ENCODE measurements at regions not wholly inside any gene's neighbourhood (a gene's known extent, or its start where the extent isn't known, plus 50 kb on each side); places are given as distances from the start of the nearest gene placed in this dataset.

GRCh38 chrX:11960031-11960430 lies 178.2 kb upstream of the FRMPD4 start:
- Histone ChIP-seq H3K27ac (no peak overlapping the region), H3K4me3 (no peak overlapping the region), H3K4me1 (no peaks in the 10 kb centered on the region), H3K36me3 (no peaks in the 10 kb centered on the region), H3K9me3 (no peaks in the 10 kb centered on the region), H3K27me3 (no peaks in the 10 kb centered on the region)
- WGBS, 2 donors = 72 to 73% methylated on average over 4 of the region's 4 CpGs
- ATAC-seq (ENCODE audit: low FRiP score in 2 of 2) (no peak), DNase-seq (no peak)
- no peak for TF ChIP-seq CTCF (IDR thresholded peaks at IDR 0.05)
- no peak for TF ChIP-seq POLR2A (IDR thresholded peaks at IDR 0.05)
- no peak for TF ChIP-seq POLR2AphosphoS5 (IDR thresholded peaks at IDR 0.05)

- Histone ChIP-seq H3K27ac (no peak overlapping the region), H3K4me1 (no peaks in the 10 kb centered on the region), H3K9me3 (no peaks in the 10 kb centered on the region), H3K36me3 (no peaks in the 10 kb centered on the region), H3K27me3 (no peaks in the 10 kb centered on the region), H3K4me3 (no peak overlapping the region)
- no peak for DNase-seq
- ATAC-seq (ENCODE audit: low FRiP score in 2 of 2) = no peak
- TF ChIP-seq CTCF (IDR thresholded peaks at IDR 0.05) = no peak
- TF ChIP-seq POLR2A (IDR thresholded peaks at IDR 0.05) = no peak
- TF ChIP-seq POLR2AphosphoS5 (IDR thresholded peaks at IDR 0.05) = no peak
- no peak for TF ChIP-seq EP300 (IDR thresholded peaks at IDR 0.05)
- 39 to 60% methylated on average over 1 of the region's 1 CpG for WGBS, 2 donors
Measured at GRCh38 chrX:11965436-11965835, 172.8 kb upstream of the FRMPD4 start.

- no peak overlapping the region for H3K27ac ChIP-seq
- DNase-seq (no peak), ATAC-seq (ENCODE audit: low FRiP score in 2 of 2) (no peak)
- TF ChIP-seq CTCF (IDR thresholded peaks at IDR 0.05) (no peak), POLR2A (IDR thresholded peaks at IDR 0.05) (no peak), EP300 (IDR thresholded peaks at IDR 0.05) (no peak), POLR2AphosphoS5 (IDR thresholded peaks at IDR 0.05) (no peak)
- no peaks in the 10 kb centered on the region for H3K27me3 ChIP-seq
- no peaks in the 10 kb centered on the region for H3K9me3 ChIP-seq
- no peak overlapping the region for H3K4me3 ChIP-seq
- no peaks in the 10 kb centered on the region for H3K4me1 ChIP-seq
- H3K36me3 ChIP-seq = no peaks in the 10 kb centered on the region
- 55 to 76% methylated on average over 1 to 6 of the region's 6 CpGs for WGBS, 2 donors
Measured at GRCh38 chrX:11967986-11968869, 170.0 kb upstream of the FRMPD4 start.

GRCh38 chrX:11968991-11969390 lies 169.3 kb upstream of the FRMPD4 start:
- TF ChIP-seq EP300 (IDR thresholded peaks at IDR 0.05) (no peak), POLR2AphosphoS5 (IDR thresholded peaks at IDR 0.05) (peak in 1 of 2 donors; percentile 40), POLR2A (IDR thresholded peaks at IDR 0.05) (no peak)
- Histone ChIP-seq H3K4me1 (no peaks in the 10 kb centered on the region), H3K4me3 (no peak overlapping the region), H3K27ac (no peak overlapping the region), H3K36me3 (no peaks in the 10 kb centered on the region), H3K9me3 (no peaks in the 10 kb centered on the region), H3K27me3 (no peaks in the 10 kb centered on the region)
- ATAC-seq (ENCODE audit: low FRiP score in 2 of 2) (no peak), DNase-seq (no peak)
- WGBS, 2 donors = 51 to 83% methylated on average over 2 to 4 of the region's 4 CpGs

- TF ChIP-seq POLR2AphosphoS5 (IDR thresholded peaks at IDR 0.05) (no peak), CTCF (IDR thresholded peaks at IDR 0.05) (no peak), EP300 (IDR thresholded peaks at IDR 0.05) (no peak), POLR2A (IDR thresholded peaks at IDR 0.05) (no peak)
- no peak for ATAC-seq (ENCODE audit: low FRiP score in 2 of 2)
- 66 to 67% methylated on average over 6 of the region's 6 CpGs for WGBS, 2 donors
Measured at GRCh38 chrX:11970578-11971359, 167.5 kb upstream of the FRMPD4 start.

More at GRCh38 chrX:11970578-11971359, 167.5 kb upstream of the FRMPD4 start:
- no peaks in the 10 kb centered on the region for H3K9me3 ChIP-seq
- H3K4me1 ChIP-seq = no peaks in the 10 kb centered on the region
- H3K36me3 ChIP-seq = no peaks in the 10 kb centered on the region
- H3K27ac ChIP-seq = no peak overlapping the region
- H3K27me3 ChIP-seq = no peaks in the 10 kb centered on the region
- DNase-seq = no peak
- no peak overlapping the region for H3K4me3 ChIP-seq

All from upper lobe of left lung (tissue), 6 donors.